ENCODE measurements at regions not wholly inside any gene's neighbourhood (a gene's known extent, or its start where the extent isn't known, plus 50 kb on each side); places are given as distances from the start of the nearest gene placed in this dataset.
A peak's percentile ranks its signal among the peaks of the same experiment; 100 is the strongest.

- no peaks in the 10 kb centered on the region for H3K36me3 Mint-ChIP-seq
- H3K4me1 Mint-ChIP-seq = peaks cover 9% of the 10 kb centered on the region
- no peak overlapping the region for H3K4me3 Mint-ChIP-seq
- H3K27me3 Mint-ChIP-seq = no peaks in the 10 kb centered on the region
- H3K27ac Mint-ChIP-seq = no peak overlapping the region
- ATAC-seq = no peak
- peaks cover 6% of the 10 kb centered on the region for H3K9me3 Mint-ChIP-seq
These were observed 487.8 kb downstream of the BUD13 start for GRCh38 chr11:116285026-116285425.

GRCh38 chr11:116283300-116283699 is 489.5 kb downstream of the BUD13 start:
- Mint-ChIP-seq H3K27ac (no peak overlapping the region), H3K27me3 (no peaks in the 10 kb centered on the region), H3K36me3 (no peaks in the 10 kb centered on the region), H3K9me3 (no peaks in the 10 kb centered on the region), H3K4me1 (peaks cover 9% of the 10 kb centered on the region), H3K4me3 (no peak overlapping the region)
- no peak for ATAC-seq

GRCh38 chr11:116282481-116282880 is 490.3 kb downstream of the BUD13 start:
- Mint-ChIP-seq H3K27me3 (no peaks in the 10 kb centered on the region), H3K9me3 (no peaks in the 10 kb centered on the region), H3K4me3 (no peak overlapping the region), H3K36me3 (no peaks in the 10 kb centered on the region), H3K4me1 (peaks cover 9% of the 10 kb centered on the region), H3K27ac (no peak overlapping the region)
- no peak for ATAC-seq

- Mint-ChIP-seq H3K9me3 (no peaks in the 10 kb centered on the region), H3K36me3 (no peaks in the 10 kb centered on the region), H3K27ac (no peak overlapping the region), H3K4me1 (peaks cover 14% of the 10 kb centered on the region), H3K4me3 (no peak overlapping the region), H3K27me3 (no peaks in the 10 kb centered on the region)
- ATAC-seq = no peak
These were observed 491.3 kb downstream of the BUD13 start for GRCh38 chr11:116281173-116282160.

GRCh38 chr11:116279511-116279910 is 493.3 kb downstream of the BUD13 start:
- Mint-ChIP-seq H3K4me3 (no peak overlapping the region), H3K27ac (no peak overlapping the region), H3K4me1 (peaks cover 23% of the 10 kb centered on the region), H3K36me3 (no peaks in the 10 kb centered on the region), H3K27me3 (peaks cover 10% of the 10 kb centered on the region), H3K9me3 (no peaks in the 10 kb centered on the region)
- ATAC-seq = no peak

- peaks cover 18% of the 10 kb centered on the region for H3K4me1 Mint-ChIP-seq
- no peak overlapping the region for H3K27ac Mint-ChIP-seq
- peaks cover 10% of the 10 kb centered on the region for H3K27me3 Mint-ChIP-seq
- H3K4me3 Mint-ChIP-seq = no peak overlapping the region
- H3K36me3 Mint-ChIP-seq = no peaks in the 10 kb centered on the region
- ATAC-seq = no peak
- no peaks in the 10 kb centered on the region for H3K9me3 Mint-ChIP-seq
These were observed 494.7 kb downstream of the BUD13 start for GRCh38 chr11:116278076-116278475.

- Mint-ChIP-seq H3K9me3 (no peaks in the 10 kb centered on the region), H3K27ac (no peak overlapping the region), H3K36me3 (no peaks in the 10 kb centered on the region), H3K4me1 (peaks cover 15% of the 10 kb centered on the region), H3K27me3 (peaks cover 10% of the 10 kb centered on the region), H3K4me3 (peak overlapping the region; percentile 42)
- ATAC-seq = peak; percentile 76
These were observed 496.4 kb downstream of the BUD13 start for GRCh38 chr11:116276051-116277044.

GRCh38 chr11:116275635-116276034 is 497.2 kb downstream of the BUD13 start:
- peaks cover 10% of the 10 kb centered on the region for H3K27me3 Mint-ChIP-seq
- no peak overlapping the region for H3K27ac Mint-ChIP-seq
- H3K36me3 Mint-ChIP-seq = no peaks in the 10 kb centered on the region
- no peaks in the 10 kb centered on the region for H3K9me3 Mint-ChIP-seq
- no peak overlapping the region for H3K4me3 Mint-ChIP-seq
- H3K4me1 Mint-ChIP-seq = peaks cover 14% of the 10 kb centered on the region
- ATAC-seq = no peak

- Mint-ChIP-seq H3K9me3 (no peaks in the 10 kb centered on the region), H3K36me3 (no peaks in the 10 kb centered on the region), H3K27ac (no peak overlapping the region), H3K4me1 (peaks cover 14% of the 10 kb centered on the region), H3K27me3 (peaks cover 10% of the 10 kb centered on the region), H3K4me3 (no peak overlapping the region)
- no peak for ATAC-seq
These were observed 498.3 kb downstream of the BUD13 start for GRCh38 chr11:116274521-116274920.

GRCh38 chr11:116272181-116272789 is 500.5 kb downstream of the BUD13 start:
- Mint-ChIP-seq H3K36me3 (no peaks in the 10 kb centered on the region), H3K4me3 (no peak overlapping the region), H3K27me3 (peaks cover 10% of the 10 kb centered on the region), H3K27ac (no peak overlapping the region), H3K4me1 (peaks cover 14% of the 10 kb centered on the region), H3K9me3 (no peaks in the 10 kb centered on the region)
- no peak for ATAC-seq

- Mint-ChIP-seq H3K27ac (no peak overlapping the region), H3K27me3 (peaks cover 10% of the 10 kb centered on the region), H3K4me3 (no peak overlapping the region), H3K4me1 (peaks cover 8% of the 10 kb centered on the region), H3K36me3 (no peaks in the 10 kb centered on the region), H3K9me3 (no peaks in the 10 kb centered on the region)
- ATAC-seq = no peak
These were observed 501.3 kb downstream of the BUD13 start for GRCh38 chr11:116271479-116271878.

GRCh38 chr11:116267146-116267545 is 505.6 kb downstream of the BUD13 start:
- peaks cover 21% of the 10 kb centered on the region for H3K27me3 Mint-ChIP-seq
- H3K9me3 Mint-ChIP-seq = no peaks in the 10 kb centered on the region
- H3K4me1 Mint-ChIP-seq = no peaks in the 10 kb centered on the region
- ATAC-seq = no peak
- H3K4me3 Mint-ChIP-seq = no peak overlapping the region
- H3K27ac Mint-ChIP-seq = no peak overlapping the region
- H3K36me3 Mint-ChIP-seq = no peaks in the 10 kb centered on the region

GRCh38 chr11:116263770-116264169 is 509.0 kb downstream of the BUD13 start:
- H3K27ac Mint-ChIP-seq = no peak overlapping the region
- no peaks in the 10 kb centered on the region for H3K36me3 Mint-ChIP-seq
- no peak overlapping the region for H3K4me3 Mint-ChIP-seq
- H3K9me3 Mint-ChIP-seq = no peaks in the 10 kb centered on the region
- no peak for ATAC-seq
- peaks cover 28% of the 10 kb centered on the region for H3K27me3 Mint-ChIP-seq
- H3K4me1 Mint-ChIP-seq = no peaks in the 10 kb centered on the region

- no peaks in the 10 kb centered on the region for H3K36me3 Mint-ChIP-seq
- H3K4me1 Mint-ChIP-seq = no peaks in the 10 kb centered on the region
- ATAC-seq = no peak
- H3K27ac Mint-ChIP-seq = no peak overlapping the region
- no peaks in the 10 kb centered on the region for H3K9me3 Mint-ChIP-seq
- H3K27me3 Mint-ChIP-seq = peaks cover 28% of the 10 kb centered on the region
- H3K4me3 Mint-ChIP-seq = no peak overlapping the region
These were observed 509.8 kb downstream of the BUD13 start for GRCh38 chr11:116263019-116263418.

GRCh38 chr11:116262370-116262769 is 510.4 kb downstream of the BUD13 start:
- H3K4me1 Mint-ChIP-seq = no peaks in the 10 kb centered on the region
- no peak overlapping the region for H3K4me3 Mint-ChIP-seq
- H3K27me3 Mint-ChIP-seq = peaks cover 28% of the 10 kb centered on the region
- no peaks in the 10 kb centered on the region for H3K36me3 Mint-ChIP-seq
- no peaks in the 10 kb centered on the region for H3K9me3 Mint-ChIP-seq
- ATAC-seq = no peak
- no peak overlapping the region for H3K27ac Mint-ChIP-seq
